ENCODE measurements at regions not wholly inside any gene's neighbourhood (a gene's known extent, or its start where the extent isn't known, plus 50 kb on each side); places are given as distances from the start of the nearest gene placed in this dataset.

DNA sequence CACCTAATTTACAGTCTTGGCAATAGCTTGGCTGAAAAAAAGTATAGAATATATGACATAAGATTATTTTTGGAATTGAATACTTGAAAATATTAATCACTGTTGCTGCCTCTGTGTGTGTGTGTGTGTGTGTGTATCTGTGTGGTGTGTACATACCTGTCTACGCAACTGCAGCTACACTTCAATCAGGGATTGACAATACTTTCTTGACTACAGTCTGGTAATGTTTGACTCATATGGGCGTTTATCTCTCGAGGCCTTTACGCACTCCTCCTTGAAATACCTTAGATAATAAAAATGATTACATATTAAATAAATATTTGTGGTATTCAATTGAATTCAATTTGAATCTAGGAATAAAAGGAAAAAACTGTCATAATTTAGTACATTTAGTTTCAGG, 565.2 kb downstream of the PCDH18 start:
- TF ChIP-seq, protein P1, sequence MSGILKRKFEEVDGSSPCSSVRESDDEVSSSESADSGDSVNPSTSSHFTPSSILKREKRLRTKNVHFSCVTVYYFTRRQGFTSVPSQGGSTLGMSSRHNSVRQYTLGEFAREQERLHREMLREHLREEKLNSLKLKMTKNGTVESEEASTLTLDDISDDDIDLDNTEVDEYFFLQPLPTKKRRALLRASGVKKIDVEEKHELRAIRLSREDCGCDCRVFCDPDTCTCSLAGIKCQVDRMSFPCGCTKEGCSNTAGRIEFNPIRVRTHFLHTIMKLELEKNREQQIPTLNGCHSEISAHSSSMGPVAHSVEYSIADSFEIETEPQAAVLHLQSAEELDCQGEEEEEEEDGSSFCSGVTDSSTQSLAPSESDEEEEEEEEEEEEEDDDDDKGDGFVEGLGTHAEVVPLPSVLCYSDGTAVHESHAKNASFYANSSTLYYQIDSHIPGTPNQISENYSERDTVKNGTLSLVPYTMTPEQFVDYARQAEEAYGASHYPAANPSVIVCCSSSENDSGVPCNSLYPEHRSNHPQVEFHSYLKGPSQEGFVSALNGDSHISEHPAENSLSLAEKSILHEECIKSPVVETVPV (CRISPR knock-in tag; IDR thresholded peaks at IDR 0.05): no peak
- TF ChIP-seq, protein P2, sequence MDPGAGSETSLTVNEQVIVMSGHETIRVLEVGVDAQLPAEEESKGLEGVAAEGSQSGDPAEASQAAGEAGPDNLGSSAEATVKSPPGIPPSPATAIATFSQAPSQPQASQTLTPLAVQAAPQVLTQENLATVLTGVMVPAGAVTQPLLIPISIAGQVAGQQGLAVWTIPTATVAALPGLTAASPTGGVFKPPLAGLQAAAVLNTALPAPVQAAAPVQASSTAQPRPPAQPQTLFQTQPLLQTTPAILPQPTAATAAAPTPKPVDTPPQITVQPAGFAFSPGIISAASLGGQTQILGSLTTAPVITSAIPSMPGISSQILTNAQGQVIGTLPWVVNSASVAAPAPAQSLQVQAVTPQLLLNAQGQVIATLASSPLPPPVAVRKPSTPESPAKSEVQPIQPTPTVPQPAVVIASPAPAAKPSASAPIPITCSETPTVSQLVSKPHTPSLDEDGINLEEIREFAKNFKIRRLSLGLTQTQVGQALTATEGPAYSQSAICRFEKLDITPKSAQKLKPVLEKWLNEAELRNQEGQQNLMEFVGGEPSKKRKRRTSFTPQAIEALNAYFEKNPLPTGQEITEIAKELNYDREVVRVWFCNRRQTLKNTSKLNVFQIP (CRISPR knock-in tag; IDR thresholded peaks at IDR 0.05; ENCODE audit: borderline replicate concordance, low read depth): no peak
- no peak for TF ChIP-seq ZNF565 (CRISPR knock-in tag; conservative IDR thresholded peaks at IDR 0.05; ENCODE audit: low read depth)

Measured in SK-N-SH treated with all-trans-retinoic acid at 6 μM for 48 hours (cell line).